GM12872 (cell line): ENCODE measurements at regions not wholly inside any gene's neighbourhood (a gene's known extent, or its start where the extent isn't known, plus 50 kb on each side); places are given as distances from the start of the nearest gene placed in this dataset.
A peak's percentile ranks its signal among the peaks of the same experiment; 100 is the strongest.

Source experiments
- TF ChIP-seq, protein P1 (sequence below): IDR thresholded peaks from 3 replicates; pipeline ENCODE4 v1.5.1; 2011; ENCODE audit warnings: low read depth, mild to moderate bottlenecking, low read length, moderate library complexity; ENCODE audit not compliant: insufficient read depth

DNA sequence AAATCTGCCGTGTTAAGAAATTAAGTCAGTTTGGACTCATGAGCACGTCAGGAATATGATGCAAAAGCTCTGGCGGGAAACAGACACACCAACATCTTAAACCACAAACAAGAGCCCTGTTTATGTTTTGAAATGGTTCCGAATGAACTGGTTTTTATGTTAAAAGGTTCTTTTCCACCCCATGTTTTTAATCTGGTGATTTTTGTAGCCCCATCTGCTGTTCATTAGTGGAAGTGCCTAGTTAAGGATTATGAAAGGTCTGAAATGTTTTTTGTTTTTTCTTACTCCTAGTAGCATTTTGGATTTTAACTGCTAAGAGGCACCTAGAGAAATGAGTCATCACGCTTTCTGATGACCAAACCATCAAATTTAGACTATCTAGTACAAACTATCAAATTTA, 404.1 kb upstream of the MKI67 start:
- TF ChIP-seq, protein P1, sequence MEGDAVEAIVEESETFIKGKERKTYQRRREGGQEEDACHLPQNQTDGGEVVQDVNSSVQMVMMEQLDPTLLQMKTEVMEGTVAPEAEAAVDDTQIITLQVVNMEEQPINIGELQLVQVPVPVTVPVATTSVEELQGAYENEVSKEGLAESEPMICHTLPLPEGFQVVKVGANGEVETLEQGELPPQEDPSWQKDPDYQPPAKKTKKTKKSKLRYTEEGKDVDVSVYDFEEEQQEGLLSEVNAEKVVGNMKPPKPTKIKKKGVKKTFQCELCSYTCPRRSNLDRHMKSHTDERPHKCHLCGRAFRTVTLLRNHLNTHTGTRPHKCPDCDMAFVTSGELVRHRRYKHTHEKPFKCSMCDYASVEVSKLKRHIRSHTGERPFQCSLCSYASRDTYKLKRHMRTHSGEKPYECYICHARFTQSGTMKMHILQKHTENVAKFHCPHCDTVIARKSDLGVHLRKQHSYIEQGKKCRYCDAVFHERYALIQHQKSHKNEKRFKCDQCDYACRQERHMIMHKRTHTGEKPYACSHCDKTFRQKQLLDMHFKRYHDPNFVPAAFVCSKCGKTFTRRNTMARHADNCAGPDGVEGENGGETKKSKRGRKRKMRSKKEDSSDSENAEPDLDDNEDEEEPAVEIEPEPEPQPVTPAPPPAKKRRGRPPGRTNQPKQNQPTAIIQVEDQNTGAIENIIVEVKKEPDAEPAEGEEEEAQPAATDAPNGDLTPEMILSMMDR, result peak; percentile 47; the same call in 2 of the 3 replicates

DNA sequence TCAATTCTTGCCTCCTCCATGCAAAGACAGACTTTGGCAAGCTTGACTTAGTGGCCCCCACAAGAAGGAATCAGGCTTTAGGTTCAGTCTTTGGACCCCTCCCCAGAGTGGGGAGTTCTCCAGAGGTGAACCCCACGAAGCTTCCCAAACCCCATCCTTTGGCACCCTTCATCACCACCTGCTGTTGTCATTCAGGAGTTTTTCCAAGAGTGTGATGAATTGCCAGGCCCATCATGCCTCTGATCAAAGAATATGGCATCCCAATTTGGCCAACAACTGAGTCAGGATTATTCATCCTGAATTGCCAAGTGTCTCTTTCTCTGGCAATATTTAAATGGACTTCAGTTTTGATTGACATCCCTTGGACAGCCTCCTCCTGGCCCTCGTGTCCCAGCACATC, 404.7 kb upstream of the MKI67 start:
- TF ChIP-seq, protein P1, result no peak

DNA sequence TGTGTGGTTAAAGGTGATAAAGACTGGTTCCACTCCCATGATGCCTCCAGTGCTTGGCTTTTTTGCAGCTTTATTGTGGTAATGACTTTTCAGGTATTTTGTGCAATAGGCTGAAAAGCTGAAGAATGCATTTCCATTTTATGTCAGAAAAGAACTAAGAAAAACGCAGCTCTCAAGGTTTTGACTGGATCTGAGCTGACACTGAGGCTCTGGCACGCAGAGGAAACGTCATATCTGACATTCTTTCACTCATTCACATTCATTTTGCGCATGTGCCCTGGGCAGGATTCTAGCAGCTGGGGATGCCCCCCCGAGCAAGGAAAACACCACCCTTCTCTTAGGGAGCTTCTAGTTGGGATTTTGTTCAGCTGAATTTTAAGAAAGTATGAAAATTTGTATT, 408.5 kb upstream of the MKI67 start:
- TF ChIP-seq, protein P1, result no peak

DNA sequence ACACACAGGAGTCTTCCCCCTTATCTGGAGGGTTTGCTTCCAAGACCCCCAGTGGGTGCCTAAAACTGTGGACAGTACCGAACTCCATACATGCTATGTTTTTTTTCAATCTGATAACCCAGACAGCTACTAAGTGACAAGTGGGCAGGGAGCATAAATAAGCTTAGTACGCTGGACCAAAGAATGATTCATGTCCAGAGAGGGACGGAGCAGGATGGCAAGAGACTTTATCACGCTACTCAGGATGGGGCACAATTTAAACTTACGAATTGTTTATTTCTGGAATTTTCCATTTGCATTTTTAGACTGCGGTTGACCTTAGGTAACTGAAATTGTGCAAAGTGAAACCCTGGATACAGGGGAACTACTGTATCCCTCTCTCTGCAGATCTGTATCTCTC, 410.0 kb upstream of the MKI67 start:
- TF ChIP-seq, protein P1, result no peak

DNA sequence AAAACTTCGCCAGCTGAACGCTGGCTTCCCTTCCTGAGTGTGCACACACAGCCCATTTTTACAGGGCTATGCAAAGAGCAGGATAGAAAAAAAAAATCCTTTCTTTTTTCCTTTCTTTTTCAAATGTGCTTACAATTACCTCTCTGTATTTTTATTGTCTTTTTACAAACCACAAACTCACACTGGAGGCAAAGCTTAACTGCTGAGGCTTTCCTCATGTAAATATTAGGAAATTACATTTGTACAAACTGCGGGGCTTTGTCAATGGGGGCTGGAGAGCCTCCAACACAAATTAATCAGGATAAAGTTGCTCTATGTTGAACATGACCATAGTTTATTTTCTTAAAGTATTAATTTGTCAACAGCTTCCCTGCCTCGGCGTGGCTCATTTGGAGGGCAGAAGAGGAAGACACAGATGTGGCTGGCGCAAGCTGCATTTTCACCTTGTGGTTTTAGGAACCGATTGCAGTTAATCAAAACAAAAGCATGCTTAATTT, 411.7 kb upstream of the MKI67 start:
- TF ChIP-seq, protein P1, result no peak

DNA sequence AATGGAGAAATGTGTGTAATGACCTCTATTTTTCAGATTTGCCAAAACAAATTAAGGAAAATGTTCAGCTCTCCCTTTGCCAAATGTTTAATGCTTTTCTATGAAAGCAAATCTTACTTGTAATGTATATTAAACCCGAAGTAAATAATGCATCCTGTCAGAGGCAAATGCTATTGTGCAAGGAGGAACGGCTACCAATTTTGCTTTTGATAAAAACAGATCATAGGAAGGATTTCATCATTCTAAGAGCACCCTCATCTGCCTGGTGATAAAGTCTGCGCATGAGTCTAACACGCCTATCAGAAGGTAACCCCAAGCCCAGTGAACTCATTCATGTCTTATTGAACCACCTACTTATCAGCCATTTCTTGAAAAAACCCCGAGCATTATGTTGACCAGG, 412.4 kb upstream of the MKI67 start:
- TF ChIP-seq, protein P1, result no peak

DNA sequence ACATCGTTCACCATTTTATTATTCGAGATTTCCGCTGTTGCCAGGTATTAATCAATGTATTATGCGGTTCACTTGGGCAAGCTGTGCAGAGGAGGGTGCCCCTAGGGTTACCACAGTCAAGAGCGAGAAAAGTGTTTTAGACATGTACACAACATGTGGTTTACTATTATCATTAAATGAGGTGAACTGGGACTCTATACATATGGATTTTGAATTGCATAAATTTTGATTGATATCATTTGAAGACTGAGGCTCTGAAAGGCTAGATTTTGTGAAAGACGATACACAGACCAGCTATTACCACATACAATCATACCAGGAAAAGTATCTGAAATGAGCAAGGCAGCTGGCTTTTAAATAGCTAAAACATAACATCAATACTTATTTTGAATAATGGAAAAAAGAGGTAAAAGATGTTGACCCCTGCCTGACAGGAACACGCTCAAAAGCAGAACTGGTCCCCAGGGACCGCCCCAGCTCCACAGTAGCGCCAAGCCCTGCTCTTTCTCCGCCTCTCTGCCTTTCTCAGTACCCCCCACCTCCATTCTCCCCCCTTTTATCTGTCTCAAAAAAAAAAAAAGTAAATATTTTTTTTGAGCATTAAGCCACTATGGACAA, 413.4 kb upstream of the MKI67 start:
- TF ChIP-seq, protein P1, result no peak
